Hepatocyte (in vitro differentiated cells): ENCODE measurements at regions not wholly inside any gene's neighbourhood (a gene's known extent, or its start where the extent isn't known, plus 50 kb on each side); places are given as distances from the start of the nearest gene placed in this dataset.

Experiments
- CTCF ChIP-seq: fragments of 200-600 bp; sonication (generic); IDR thresholded peaks from 2 replicates; pipeline ENCODE4 v1.5.1; 2016; ENCODE audit warnings: antibody characterized with exemption, mild to moderate bottlenecking; ENCODE audit not compliant: poor library complexity
- EZH2 ChIP-seq: fragments of 200-600 bp; sonication (generic); IDR thresholded peaks from 2 replicates; pipeline ENCODE4 v1.6.1; 2016; ENCODE audit warnings: antibody characterized with exemption, mild to moderate bottlenecking, borderline replicate concordance
- EZH2phosphoT487 ChIP-seq: fragments of 200-600 bp; sonication (generic); IDR thresholded peaks from one replicate; pipeline ENCODE4 v1.6.1; 2018; ENCODE audit warnings: antibody characterized with exemption, mild to moderate bottlenecking, low read depth, moderate library complexity; ENCODE audit not compliant: unreplicated experiment, severe bottlenecking

DNA sequence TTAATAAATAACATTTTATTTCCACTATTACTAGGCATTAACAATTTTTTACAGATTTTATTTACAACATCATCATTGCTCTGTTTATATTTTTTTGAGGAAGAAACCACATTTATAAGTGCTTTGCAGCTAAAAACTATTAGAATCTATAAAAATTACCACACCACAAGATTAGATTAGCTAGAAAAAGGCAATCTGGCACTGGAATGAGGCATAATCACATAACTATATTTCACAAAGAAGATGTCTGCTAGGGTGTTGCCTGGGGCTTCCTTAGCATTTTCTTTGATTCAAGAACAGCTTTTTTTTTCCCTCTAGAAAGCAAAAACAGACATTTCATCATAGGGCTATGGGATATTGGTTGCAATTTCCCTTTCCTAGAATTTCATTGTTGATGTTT is 2169.2 kb downstream of the MRPL39 start:
- no peak for TF ChIP-seq CTCF
- TF ChIP-seq EZH2, result no peak
- no peak for TF ChIP-seq EZH2phosphoT487
